Naive thymus-derived CD8-positive, alpha-beta T cell (primary cell): ENCODE measurements at regions not wholly inside any gene's neighbourhood (a gene's known extent, or its start where the extent isn't known, plus 50 kb on each side); places are given as distances from the start of the nearest gene placed in this dataset.
"Not testable (repeated sequence)": the region's sequence is repeated elsewhere in the genome, so short reads cannot be mapped to it uniquely, and the experiment has no call there.

Source experiments
- ATAC-seq, 2 donors: fragments of 150-1000 bp; cut with Tn5 transposase in 1 of 2; sonication (Bioruptor Pico), chemical (Tn5 transposase) in 1 of 2; 1 replicate in 1 of 2; 2 replicates in 1 of 2; pipeline ENCODE4 v1.10.0; 2021; ENCODE audit warnings: mild to moderate bottlenecking in 2 of 2, moderate library complexity in 2 of 2
- POLR2A ChIA-PET: fragments of 350-600 bp; sonication (Branson Sonifier 250); formaldehyde crosslinking; loops from one replicate; lab custom pipeline; 2021; ENCODE audit warnings: antibody characterized with exemption; lab: Charles Lee
- DNase-seq, 10 donors: peaks; one replicate each; pipeline versions ENCODE4 v3.0.0 to v3.0.0-alpha.2; 2020 to 2022
- H3K27ac Mint-ChIP-seq, 10 donors: one replicate each; pipeline ENCODE4 v1.8.0; 2020 to 2022; ENCODE audit warnings: mild to moderate bottlenecking in 10 of 10, mixed read lengths in 10 of 10, moderate library complexity in 4 of 10, inconsistent platforms in 1 of 10
- H3K27me3 Mint-ChIP-seq, 5 donors: one replicate each; pipeline ENCODE4 v1.8.0; 2021 to 2022; ENCODE audit warnings: mixed read lengths in 5 of 5
- H3K36me3 Mint-ChIP-seq, 3 donors: one replicate each; pipeline ENCODE4 v1.8.0; 2020 to 2022; ENCODE audit warnings: mixed read lengths in 3 of 3, mild to moderate bottlenecking in 2 of 3, inconsistent platforms in 1 of 3
- H3K4me1 Mint-ChIP-seq, 4 donors: one replicate each; pipeline ENCODE4 v1.8.0; 2021 to 2022; ENCODE audit warnings: mixed read lengths in 4 of 4
- H3K4me3 Mint-ChIP-seq, 10 donors: one replicate each; pipeline ENCODE4 v1.8.0; 2020 to 2022; ENCODE audit warnings: mild to moderate bottlenecking in 10 of 10, mixed read lengths in 10 of 10, moderate library complexity in 6 of 10, inconsistent platforms in 1 of 10
- H3K9me3 Mint-ChIP-seq, 9 donors: one replicate each; pipeline ENCODE4 v1.8.0; 2020 to 2022; ENCODE audit warnings: mixed read lengths in 9 of 9, mild to moderate bottlenecking in 3 of 9, inconsistent platforms in 1 of 9, moderate library complexity in 1 of 9

- Mint-ChIP-seq H3K4me1 (peaks cover 0 to 12% (median 0%) of the 10 kb centered on the region in 4 donors), H3K9me3 (peaks cover 0 to 12% (median 4%) of the 10 kb centered on the region in 9 donors), H3K27me3 (peaks cover 5 to 24% (median 7%) of the 10 kb centered on the region in 5 donors)
- ATAC-seq, DNase-seq, H3K36me3 Mint-ChIP-seq, POLR2A ChIA-PET, H3K27ac Mint-ChIP-seq, H3K4me3 Mint-ChIP-seq: not testable (repeated sequence)
These were observed 52.7 kb upstream of the FOXO6 start for GRCh38 chr1:41308520-41308919.

- peaks cover 0 to 12% (median 4%) of the 10 kb centered on the region in 9 donors for H3K9me3 Mint-ChIP-seq
- no peak overlapping the region for H3K27ac Mint-ChIP-seq
- ATAC-seq (no peak), DNase-seq (no peak)
- peaks cover 7 to 30% (median 15%) of the 10 kb centered on the region in 5 donors for H3K27me3 Mint-ChIP-seq
- H3K4me3 Mint-ChIP-seq = peak overlapping the region in 1 of 10 donors; percentile 31
- H3K36me3 Mint-ChIP-seq = peaks cover 0 to 6% (median 0%) of the 10 kb centered on the region in 3 donors
- H3K4me1 Mint-ChIP-seq = peaks cover 0 to 12% (median 0%) of the 10 kb centered on the region in 4 donors
- POLR2A ChIA-PET = no interaction called here
These were observed 55.5 kb upstream of the FOXO6 start for GRCh38 chr1:41305576-41306363.

DNA sequence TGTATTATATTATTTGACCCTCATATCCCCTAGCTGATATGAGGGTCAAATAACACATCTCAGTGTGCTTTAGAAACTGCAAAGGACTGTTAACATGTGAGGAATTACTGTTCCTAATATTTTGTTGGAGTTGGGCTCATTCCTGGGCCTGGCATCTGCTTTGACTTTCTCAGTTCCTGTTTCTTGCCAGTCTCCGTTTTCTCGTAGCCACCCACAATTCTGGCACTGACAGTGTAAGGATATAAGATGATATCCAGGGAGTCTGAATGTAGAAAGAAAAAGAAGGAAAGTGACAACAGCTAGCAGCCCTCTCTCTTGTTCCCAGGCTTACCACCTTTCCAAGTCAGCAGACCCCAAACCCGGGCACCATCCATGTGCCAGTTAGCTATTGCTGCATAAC, 54.4 kb upstream of the SCMH1 start:
- Mint-ChIP-seq H3K4me1 (no peaks in the 10 kb centered on the region), H3K36me3 (no peaks in the 10 kb centered on the region), H3K4me3 (no peak overlapping the region), H3K27me3 (peaks cover 5 to 17% (median 12%) of the 10 kb centered on the region in 5 donors), H3K27ac (no peak overlapping the region), H3K9me3 (no peaks in the 10 kb centered on the region)
- ATAC-seq (no peak), DNase-seq (no peak)
- POLR2A ChIA-PET = no interaction called here

- Mint-ChIP-seq H3K27me3 (peaks cover 18 to 40% (median 29%) of the 10 kb centered on the region in 5 donors), H3K36me3 (no peaks in the 10 kb centered on the region), H3K27ac (no peak overlapping the region), H3K4me3 (no peak overlapping the region), H3K4me1 (no peaks in the 10 kb centered on the region), H3K9me3 (no peaks in the 10 kb centered on the region)
- no peak for ATAC-seq
- DNase-seq = no peak
- POLR2A ChIA-PET = no interaction called here
These were observed 52.1 kb upstream of the SCMH1 start for GRCh38 chr1:41294216-41294615.

GRCh38 chr1:41293779-41294178, 51.7 kb upstream of the SCMH1 start:
- DNase-seq (no peak), ATAC-seq (no peak)
- Mint-ChIP-seq H3K27ac (no peak overlapping the region), H3K27me3 (peaks cover 19 to 44% (median 30%) of the 10 kb centered on the region in 5 donors), H3K9me3 (no peaks in the 10 kb centered on the region), H3K4me1 (no peaks in the 10 kb centered on the region), H3K4me3 (no peak overlapping the region), H3K36me3 (no peaks in the 10 kb centered on the region)
- POLR2A ChIA-PET = no interaction called here
